ENCODE measurements at regions not wholly inside any gene's neighbourhood (a gene's known extent, or its start where the extent isn't known, plus 50 kb on each side); places are given as distances from the start of the nearest gene placed in this dataset.

DNA sequence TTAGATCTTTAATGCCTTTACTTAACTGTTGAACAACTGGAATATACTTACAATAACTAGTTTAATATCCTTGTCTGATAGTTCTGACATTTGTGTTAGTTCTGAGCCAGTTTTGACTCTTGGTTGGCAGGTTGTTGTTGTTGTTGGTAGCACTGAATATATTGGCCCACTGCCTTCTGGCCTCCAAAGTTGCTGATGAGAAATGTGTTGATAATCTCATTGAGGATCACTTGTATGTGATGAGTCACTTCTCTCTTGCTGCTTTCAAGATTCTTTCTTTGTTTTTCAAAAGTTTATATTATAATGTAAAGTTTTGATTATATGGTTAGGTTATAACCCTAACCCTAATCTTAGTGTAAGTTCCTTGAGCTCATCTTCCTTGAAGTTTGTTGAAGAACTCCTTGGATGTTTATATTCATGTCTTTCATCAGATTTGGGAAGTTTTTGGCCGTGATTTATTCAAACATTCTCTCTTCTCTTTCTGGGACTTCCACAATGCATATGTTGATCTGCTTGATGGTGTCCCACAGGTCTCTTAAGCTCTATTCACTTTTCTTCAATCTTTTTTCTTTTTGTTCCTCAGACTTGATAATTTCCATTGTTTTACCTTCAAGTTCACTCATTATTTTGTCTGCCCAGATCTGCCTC is 149.7 kb downstream of the FGF18 start:
- TF ChIP-seq, protein P1, sequence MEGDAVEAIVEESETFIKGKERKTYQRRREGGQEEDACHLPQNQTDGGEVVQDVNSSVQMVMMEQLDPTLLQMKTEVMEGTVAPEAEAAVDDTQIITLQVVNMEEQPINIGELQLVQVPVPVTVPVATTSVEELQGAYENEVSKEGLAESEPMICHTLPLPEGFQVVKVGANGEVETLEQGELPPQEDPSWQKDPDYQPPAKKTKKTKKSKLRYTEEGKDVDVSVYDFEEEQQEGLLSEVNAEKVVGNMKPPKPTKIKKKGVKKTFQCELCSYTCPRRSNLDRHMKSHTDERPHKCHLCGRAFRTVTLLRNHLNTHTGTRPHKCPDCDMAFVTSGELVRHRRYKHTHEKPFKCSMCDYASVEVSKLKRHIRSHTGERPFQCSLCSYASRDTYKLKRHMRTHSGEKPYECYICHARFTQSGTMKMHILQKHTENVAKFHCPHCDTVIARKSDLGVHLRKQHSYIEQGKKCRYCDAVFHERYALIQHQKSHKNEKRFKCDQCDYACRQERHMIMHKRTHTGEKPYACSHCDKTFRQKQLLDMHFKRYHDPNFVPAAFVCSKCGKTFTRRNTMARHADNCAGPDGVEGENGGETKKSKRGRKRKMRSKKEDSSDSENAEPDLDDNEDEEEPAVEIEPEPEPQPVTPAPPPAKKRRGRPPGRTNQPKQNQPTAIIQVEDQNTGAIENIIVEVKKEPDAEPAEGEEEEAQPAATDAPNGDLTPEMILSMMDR (IDR thresholded peaks at IDR 0.05) = no peak
- no peak for TF ChIP-seq POLR2AphosphoS5 (IDR thresholded peaks at IDR 0.05)
